COLO668 (cell line): ENCODE measurements at regions not wholly inside any gene's neighbourhood (a gene's known extent, or its start where the extent isn't known, plus 50 kb on each side); places are given as distances from the start of the nearest gene placed in this dataset.

Experiments
- DNase-seq: peaks from one replicate; lab custom pipeline; 2025; ENCODE audit not compliant: unreplicated experiment; lab: John Stamatoyannopoulos, UW

GRCh38 chr7:85525676-85526075, 338.8 kb upstream of the SEMA3D start:
- DNase-seq = no peak

DNA sequence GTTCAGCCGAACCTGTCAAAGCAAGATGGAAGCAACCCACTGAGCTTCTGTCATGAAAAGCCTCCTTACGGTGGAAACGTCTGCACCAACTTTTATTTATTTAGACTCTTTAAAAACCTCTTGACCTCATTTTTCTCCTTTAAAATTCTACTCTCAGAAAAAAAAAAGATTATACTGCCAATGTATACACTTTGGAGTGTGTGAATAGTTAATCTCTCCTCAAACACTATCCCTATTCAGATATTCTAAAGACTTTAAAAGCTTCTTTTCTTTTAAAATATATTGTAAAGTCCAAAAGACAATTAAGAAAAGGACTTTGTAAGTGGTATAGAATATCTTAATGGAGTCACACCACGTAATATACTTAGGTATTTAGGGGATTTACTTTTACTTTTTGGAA, 335.2 kb upstream of the SEMA3D start:
- DNase-seq = no peak

DNA sequence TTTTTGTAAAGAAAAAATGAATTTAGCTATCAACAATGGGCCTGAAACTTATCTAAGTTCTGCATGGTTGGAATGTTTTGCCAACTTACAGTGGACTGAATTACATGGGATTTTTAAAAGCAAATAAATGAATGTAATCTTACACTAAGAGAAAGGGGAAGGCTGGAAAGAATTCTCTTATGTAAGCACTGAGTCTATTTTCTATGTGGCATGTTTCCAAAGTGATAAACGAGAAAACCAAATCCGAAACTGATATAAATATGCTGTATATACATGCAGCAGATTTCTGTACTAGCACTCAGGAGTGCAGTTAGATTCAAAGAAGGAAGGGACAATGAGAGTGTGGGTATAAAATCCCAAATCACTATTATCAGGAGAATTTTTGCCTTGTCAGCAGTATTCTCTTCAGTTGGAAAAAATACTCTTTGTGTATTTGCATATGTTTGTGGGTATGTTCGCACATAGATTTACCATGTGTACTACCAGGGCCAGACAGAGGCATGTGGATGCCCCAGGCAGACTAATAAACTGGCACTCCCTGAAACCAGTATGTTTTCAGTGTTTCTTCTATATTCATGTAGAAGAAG, 334.3 kb upstream of the SEMA3D start:
- DNase-seq = no peak

- DNase-seq = no peak
Observed at GRCh38 chr7:85520175-85520574, 333.3 kb upstream of the SEMA3D start.

- DNase-seq = no peak
Observed at GRCh38 chr7:85516675-85517074, 329.8 kb upstream of the SEMA3D start.

DNA sequence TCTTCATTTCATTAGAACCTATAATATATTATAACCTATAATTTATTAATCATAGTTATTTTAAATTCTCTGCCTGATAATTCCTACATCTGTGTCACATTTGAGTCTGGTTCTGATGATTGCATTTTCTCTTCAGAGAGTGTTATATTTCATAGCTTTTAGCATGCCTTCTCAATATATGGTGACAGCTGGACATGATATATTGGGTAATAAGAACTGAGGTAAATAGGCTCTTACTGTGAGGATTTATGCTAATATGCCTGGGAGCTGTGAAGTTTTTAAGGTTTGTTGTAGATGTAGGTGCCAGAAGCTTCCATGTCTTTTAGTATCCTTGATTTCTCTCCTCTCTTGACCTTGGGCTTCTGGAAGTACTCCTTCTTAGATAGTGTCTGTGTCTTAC, 325.9 kb upstream of the SEMA3D start:
- DNase-seq = no peak

- DNase-seq = no peak
Observed at GRCh38 chr7:85510287-85510686, 323.4 kb upstream of the SEMA3D start.

DNA sequence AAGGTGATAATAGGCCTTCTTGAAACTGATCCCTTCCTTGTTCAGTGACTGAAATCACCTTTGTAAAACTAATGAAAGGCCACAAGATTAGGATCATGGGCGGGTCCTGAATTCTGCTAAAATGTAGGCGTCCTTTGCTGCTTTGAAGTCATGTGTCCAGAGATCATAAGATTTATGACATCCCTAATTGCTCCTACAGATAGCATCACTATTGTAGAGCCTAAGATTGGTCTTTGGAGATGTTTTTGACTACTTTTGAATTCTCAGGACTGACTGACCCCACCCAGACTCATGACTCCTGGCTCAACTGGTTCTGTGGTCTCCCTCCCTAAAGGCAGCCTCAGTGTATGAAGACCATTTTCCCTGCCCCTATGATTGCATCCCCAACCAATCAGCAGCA, 322.6 kb upstream of the SEMA3D start:
- DNase-seq = no peak

- DNase-seq = no peak
Observed at GRCh38 chr7:85508642-85509410, 322.0 kb upstream of the SEMA3D start.

GRCh38 chr7:85498031-85498430, 311.2 kb upstream of the SEMA3D start:
- DNase-seq = no peak

GRCh38 chr7:85489498-85489897, 302.6 kb upstream of the SEMA3D start:
- DNase-seq = no peak

DNA sequence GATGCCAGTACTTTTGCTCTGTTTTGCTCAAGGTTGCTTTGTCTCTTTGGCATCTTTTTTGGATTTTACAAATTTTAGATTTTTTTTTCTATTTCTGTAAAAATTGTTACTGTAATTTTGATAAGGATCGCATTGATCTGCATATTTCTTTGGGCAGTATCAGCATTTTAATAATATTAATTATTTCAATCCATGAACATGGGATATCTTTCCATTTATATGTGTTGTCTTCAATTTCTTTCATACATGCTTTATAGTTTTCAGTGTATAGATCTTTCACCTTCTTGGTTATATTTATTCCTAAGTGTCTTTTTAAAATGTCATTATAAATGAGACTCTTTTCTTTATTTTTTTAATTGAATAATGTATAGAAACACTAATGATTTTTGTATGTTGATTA, 301.6 kb upstream of the SEMA3D start:
- no peak for DNase-seq

GRCh38 chr7:85483177-85483576, 296.3 kb upstream of the SEMA3D start:
- no peak for DNase-seq

DNA sequence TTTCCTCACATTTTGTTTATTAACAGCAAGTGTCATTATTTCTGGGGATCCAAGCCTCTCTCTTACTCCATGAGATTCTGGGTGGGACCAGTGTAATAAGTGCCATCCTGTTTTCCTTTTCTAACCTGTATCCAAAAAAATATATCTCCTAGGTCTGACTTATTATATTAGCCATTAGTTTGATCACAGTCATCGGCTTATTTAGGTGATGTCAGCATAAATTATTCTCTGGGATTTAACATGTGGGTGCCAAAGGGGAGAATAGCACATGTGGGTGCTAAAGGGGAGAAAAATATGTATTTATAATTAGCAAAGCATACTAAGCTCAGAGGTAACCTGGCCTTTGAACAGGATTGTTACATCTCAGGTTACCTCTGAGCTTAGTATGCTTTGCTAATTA, 293.8 kb upstream of the SEMA3D start:
- DNase-seq = no peak

GRCh38 chr7:85479918-85480643, 293.2 kb upstream of the SEMA3D start:
- no peak for DNase-seq

- no peak for DNase-seq
Observed at GRCh38 chr7:85478530-85478929, 291.7 kb upstream of the SEMA3D start.

DNA sequence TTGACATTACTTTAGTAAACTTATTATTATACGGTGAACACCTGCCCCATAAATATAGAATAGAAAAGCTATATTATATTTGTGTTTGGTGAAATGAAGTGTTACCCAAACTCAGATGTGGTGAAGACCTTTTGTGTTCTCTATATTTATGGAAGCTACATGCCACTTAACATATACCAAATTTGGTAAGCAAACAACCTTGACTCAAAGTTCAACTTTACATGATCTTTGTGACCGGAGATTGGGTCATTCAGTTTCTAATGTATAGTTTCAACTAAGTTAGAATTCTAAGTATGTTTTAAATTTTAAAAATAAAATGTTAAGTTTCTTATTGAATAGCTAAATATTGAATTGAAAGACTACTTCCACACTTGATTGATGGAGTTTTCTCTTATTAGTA, 288.6 kb upstream of the SEMA3D start:
- DNase-seq = no peak

- no peak for DNase-seq
Observed at GRCh38 chr7:85475071-85475470, 288.2 kb upstream of the SEMA3D start.

GRCh38 chr7:85474234-85474633, 287.4 kb upstream of the SEMA3D start:
- no peak for DNase-seq

GRCh38 chr7:85471740-85472139, 284.9 kb upstream of the SEMA3D start:
- DNase-seq = no peak

GRCh38 chr7:85471307-85471706, 284.5 kb upstream of the SEMA3D start:
- DNase-seq = no peak

GRCh38 chr7:85469446-85470010, 282.7 kb upstream of the SEMA3D start:
- no peak for DNase-seq
